B cell (primary cell): ENCODE measurements at regions not wholly inside any gene's neighbourhood (a gene's known extent, or its start where the extent isn't known, plus 50 kb on each side); places are given as distances from the start of the nearest gene placed in this dataset.

ENCODE experiments used
- ATAC-seq: fragments of 200-7000 bp; cut with Tn5 transposase; one replicate; pipeline ENCODE4 v1.10.0; 2021; ENCODE audit warnings: low read depth, mild to moderate bottlenecking, moderate number of reproducible peaks, moderate library complexity
- CTCF ChIA-PET: fragments of 350-600 bp; sonication (Branson Sonifier 250); formaldehyde crosslinking; loops from one replicate; lab custom pipeline; 2021; ENCODE audit warnings: antibody characterized with exemption, inconsistent platforms; lab: Charles Lee
- POLR2A ChIA-PET: fragments of 350-600 bp; sonication (Branson Sonifier 250); formaldehyde crosslinking; loops from one replicate; lab custom pipeline; 2021; ENCODE audit warnings: antibody characterized with exemption; lab: Charles Lee
- DNase-seq: peaks from one replicate; pipeline ENCODE4 v3.0.0; 2013
- H2AFZ ChIP-seq: 2 replicates; pipeline ENCODE4 v1.6.1; 2012; ENCODE audit warnings: mild to moderate bottlenecking, low read depth, low read length; ENCODE audit not compliant: insufficient read depth, poor library complexity, severe bottlenecking
- H3K27ac ChIP-seq, 2 donors: 1 replicate in 1 of 2; 2 replicates in 1 of 2; pipeline ENCODE4 v1.5.1; 2012 to 2013; ENCODE audit warnings: low read length in 2 of 2, mild to moderate bottlenecking in 2 of 2, moderate library complexity in 1 of 2
- H3K27me3 ChIP-seq, 4 experiments: fragments of 200-600 bp in 1 of 4; sonication (generic) in 1 of 4; replicated peaks in 1 of 4; 1 replicate in 2 of 4; 2 replicates in 2 of 4; pipeline versions ENCODE4 v1.6.1 to v1.7.0; 2013 to 2016; ENCODE audit warnings: low read length in 3 of 4, mild to moderate bottlenecking in 2 of 4, mixed read lengths in 1 of 4, moderate library complexity in 1 of 4; ENCODE audit not compliant: insufficient read depth in 4 of 4, control insufficient read depth in 3 of 4; ENCODE audit errors: control extremely low read depth in 1 of 4
- H3K36me3 ChIP-seq, 2 experiments: replicated peaks in 1 of 2; 1 replicate in 1 of 2; 2 replicates in 1 of 2; pipeline versions ENCODE4 v1.6.1 to v1.7.1; 2013; ENCODE audit warnings: low read length in 1 of 2; ENCODE audit not compliant: insufficient read depth in 2 of 2, control insufficient read depth in 1 of 2; ENCODE audit errors: control extremely low read depth in 1 of 2, extremely low read depth in 1 of 2
- H3K4me1 ChIP-seq, 2 donors: fragments of 200-600 bp in 1 of 2; sonication (generic) in 1 of 2; 1 replicate in 1 of 2; 2 replicates in 1 of 2; pipeline versions ENCODE4 v1.5.1 to v1.6.1; 2013 to 2017; ENCODE audit warnings: low read length in 2 of 2; ENCODE audit not compliant: control insufficient read depth in 2 of 2, insufficient read depth in 2 of 2
- H3K4me2 ChIP-seq: replicated peaks from 2 replicates; pipeline ENCODE3; 2012; ENCODE audit warnings: mild to moderate bottlenecking, low read depth, low read length; ENCODE audit not compliant: poor library complexity, severe bottlenecking
- H3K4me3 ChIP-seq, 5 experiments: fragments of 200-600 bp in 1 of 5; sonication (generic) in 1 of 5; 1 replicate in 3 of 5; 2 replicates in 2 of 5; pipeline versions ENCODE4 v1.5.1 to v1.7.0; 2011 to 2016; ENCODE audit warnings: low read length in 4 of 5, mild to moderate bottlenecking in 4 of 5, low read depth in 2 of 5, control low read depth in 1 of 5, moderate library complexity in 1 of 5; ENCODE audit not compliant: insufficient read depth in 1 of 5; ENCODE audit errors: control extremely low read depth in 1 of 5, extremely low read depth in 1 of 5
- H3K79me2 ChIP-seq: fragments of 200-600 bp; sonication (generic); one replicate; pipeline ENCODE4 v1.6.0; 2016; ENCODE audit warnings: low read length; ENCODE audit not compliant: control insufficient read depth, insufficient read depth
- H3K9ac ChIP-seq: fragments of 200-600 bp; sonication (generic); 2 replicates; pipeline ENCODE4 v1.6.1; 2017; ENCODE audit warnings: mild to moderate bottlenecking, low read length, moderate library complexity
- H3K9me3 ChIP-seq, 3 donors: one replicate each; pipeline versions ENCODE4 v1.6.1 to v1.7.1; 2013; ENCODE audit warnings: low read length in 2 of 3; ENCODE audit not compliant: control insufficient read depth in 2 of 3, insufficient read depth in 1 of 3; ENCODE audit errors: control extremely low read depth in 1 of 3
- H4K20me1 ChIP-seq: 2 replicates; pipeline ENCODE4 v1.6.0; 2012; ENCODE audit warnings: mild to moderate bottlenecking, low read length; ENCODE audit not compliant: insufficient read depth, control insufficient read depth, poor library complexity, severe bottlenecking
- H3K27ac Mint-ChIP-seq: one replicate; pipeline ENCODE4 v1.8.0; 2021; ENCODE audit warnings: mixed read lengths
- H3K27me3 Mint-ChIP-seq: one replicate; pipeline ENCODE4 v1.8.0; 2021; ENCODE audit warnings: mixed read lengths
- H3K4me1 Mint-ChIP-seq: one replicate; pipeline ENCODE4 v1.8.0; 2021; ENCODE audit warnings: mixed read lengths
- H3K4me3 Mint-ChIP-seq: one replicate; pipeline ENCODE4 v1.8.0; 2021; ENCODE audit warnings: mixed read lengths
- H3K9me3 Mint-ChIP-seq: one replicate; pipeline ENCODE4 v1.8.0; 2022; ENCODE audit warnings: mixed read lengths; ENCODE audit not compliant: insufficient read depth
- CTCF ChIP-seq: fragments of 200-600 bp; IDR thresholded peaks from one replicate; pipeline ENCODE4 v1.8.0; 2022; ENCODE audit warnings: antibody characterized with exemption, mild to moderate bottlenecking
- EZH2 ChIP-seq: IDR thresholded peaks from 2 replicates; pipeline ENCODE4 v1.6.1; 2012; ENCODE audit warnings: borderline replicate concordance, low read depth, mild to moderate bottlenecking, moderate library complexity, low read length; ENCODE audit not compliant: insufficient read depth, poor library complexity, severe bottlenecking
- WGBS: methylation state at CpG from one replicate; pipeline ENCODE4 v1.1.5; 2013; ENCODE audit warnings: missing lambda C conversion rate; ENCODE audit not compliant: insufficient coverage; 5-methylcytosine and 5-hydroxymethylcytosine counted together
- intact Hi-C: fragments of 100-400 bp; cut with micrococcal nuclease; formaldehyde crosslinking; loops from one replicate; pipeline ENCODE4 v1.10.0; 2022

- intact Hi-C loops: no loop called here
- ChIA-PET POLR2A (no interaction called here), CTCF (no interaction called here)
- Mint-ChIP-seq H3K9me3 (no peaks in the 10 kb centered on the region), H3K27me3 (no peaks in the 10 kb centered on the region), H3K4me3 (no peak overlapping the region), H3K4me1 (no peaks in the 10 kb centered on the region), H3K27ac (no peak overlapping the region)
- DNase-seq: no peak
- 91% methylated on average over 4 of the region's 10 CpGs for WGBS
- no peaks in the 10 kb centered on the region for H4K20me1 ChIP-seq
- no peak overlapping the region for H3K4me3 ChIP-seq
- ATAC-seq: no peak
- no peaks in the 10 kb centered on the region for H3K79me2 ChIP-seq
- H2AFZ ChIP-seq: no peak overlapping the region
- no peaks in the 10 kb centered on the region for H3K9me3 ChIP-seq
- no peaks in the 10 kb centered on the region for H3K4me1 ChIP-seq
- no peaks in the 10 kb centered on the region for H3K36me3 ChIP-seq
- no peak overlapping the region for H3K27ac ChIP-seq
- no peak for TF ChIP-seq EZH2
- no peak for TF ChIP-seq CTCF
- no peaks in the 10 kb centered on the region for H3K27me3 ChIP-seq
- H3K9ac ChIP-seq: no peak overlapping the region
- no peak overlapping the region for H3K4me2 ChIP-seq
These were observed 989.4 kb downstream of the GRID1 start for GRCh38 chr10:85377029-85377806.

GRCh38 chr10:85379338-85379737 is 987.3 kb downstream of the GRID1 start:
- H3K9me3 Mint-ChIP-seq: no peaks in the 10 kb centered on the region
- H3K27ac Mint-ChIP-seq: no peak overlapping the region
- TF ChIP-seq EZH2 (no peak), CTCF (no peak)
- H3K4me1 Mint-ChIP-seq: no peaks in the 10 kb centered on the region
- Histone ChIP-seq H3K79me2 (no peaks in the 10 kb centered on the region), H3K36me3 (no peaks in the 10 kb centered on the region), H3K4me2 (no peak overlapping the region), H3K9me3 (no peaks in the 10 kb centered on the region), H3K4me1 (no peaks in the 10 kb centered on the region), H3K27me3 (no peaks in the 10 kb centered on the region), H2AFZ (no peak overlapping the region), H3K4me3 (no peak overlapping the region), H3K9ac (no peak overlapping the region), H4K20me1 (no peaks in the 10 kb centered on the region), H3K27ac (no peak overlapping the region)
- ChIA-PET CTCF (no interaction called here), POLR2A (no interaction called here)
- ATAC-seq (no peak), DNase-seq (no peak)
- no peaks in the 10 kb centered on the region for H3K27me3 Mint-ChIP-seq
- intact Hi-C loops: no loop called here
- WGBS: 100% methylated on average over 1 of the region's 3 CpGs
- no peak overlapping the region for H3K4me3 Mint-ChIP-seq
